Forelimb muscle (tissue), 1 donor: ENCODE measurements at regions not wholly inside any gene's neighbourhood (a gene's known extent, or its start where the extent isn't known, plus 50 kb on each side); places are given as distances from the start of the nearest gene placed in this dataset.
"Not testable (repeated sequence)": the region's sequence is repeated elsewhere in the genome, so short reads cannot be mapped to it uniquely, and the experiment has no call there.

Experiments used
- DNase-seq: peaks from one replicate; pipeline ENCODE4 v3.0.0-alpha.2; 2013; ENCODE audit warnings: low read depth

DNA sequence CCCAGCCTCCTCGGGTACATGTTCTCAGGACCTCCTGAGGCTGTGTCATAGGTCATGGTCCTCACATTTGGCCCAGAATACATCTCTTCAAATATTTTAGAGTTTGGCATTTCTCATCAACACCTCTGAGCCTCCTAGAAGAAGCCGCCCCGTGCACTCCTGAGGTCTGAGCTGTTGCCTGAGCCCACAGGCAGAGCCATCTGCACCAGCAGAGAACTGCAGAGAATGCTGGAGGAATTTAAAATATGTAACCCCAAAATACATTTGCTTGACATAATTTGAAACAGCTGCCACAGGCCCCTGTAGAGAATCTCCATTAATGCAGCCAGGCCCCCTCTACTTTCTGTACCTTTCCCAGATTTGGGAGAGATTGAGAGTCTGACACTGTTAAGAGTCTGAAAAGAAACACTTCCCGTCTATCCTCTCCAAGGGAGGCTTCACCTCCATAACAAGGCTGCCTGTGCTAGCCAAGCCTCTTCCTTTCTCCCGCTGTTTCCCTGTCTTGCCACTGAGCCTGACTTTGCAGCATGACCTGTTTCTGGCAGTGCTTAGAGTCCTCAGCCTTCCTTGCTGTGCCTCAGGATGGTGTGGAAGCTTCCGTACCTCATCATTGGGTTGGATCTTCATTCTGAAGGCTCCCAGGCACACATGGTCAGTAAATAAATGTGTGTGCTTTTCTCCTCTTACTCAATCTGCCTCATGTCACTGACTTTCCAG is 95.4 kb upstream of the SFSWAP start:
- no peak for DNase-seq

DNA sequence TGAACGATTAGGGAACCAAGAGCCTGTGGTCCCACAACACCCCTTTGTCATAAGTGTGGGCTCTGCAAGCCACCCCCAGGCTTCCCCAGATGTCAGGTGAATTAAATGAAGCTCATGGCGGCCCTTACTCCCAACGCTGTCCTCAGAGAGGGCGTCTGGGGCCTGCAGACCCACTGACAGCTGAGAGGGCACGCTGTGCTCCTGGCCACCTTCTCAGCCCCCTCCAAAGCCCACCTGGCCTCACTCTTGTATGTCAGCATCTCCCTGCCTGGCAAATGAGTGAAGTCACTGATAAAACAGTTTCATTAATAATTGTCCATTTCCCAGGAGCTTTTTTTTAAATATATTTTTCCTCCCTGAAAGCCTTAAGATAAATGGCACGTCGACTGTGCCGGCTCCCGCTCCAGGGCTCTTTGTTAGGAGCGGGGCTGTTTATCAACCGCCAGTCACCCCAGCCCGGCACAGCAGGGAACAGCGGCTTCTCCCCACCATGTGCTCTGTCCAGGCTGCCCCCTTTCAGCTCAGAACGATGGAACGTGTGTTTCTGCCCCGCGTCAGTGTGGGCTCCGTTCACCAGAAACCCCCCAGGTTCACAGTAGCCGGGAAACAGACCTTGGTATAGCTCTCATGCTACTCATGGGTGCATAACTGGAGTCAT is 94.7 kb upstream of the SFSWAP start:
- no peak for DNase-seq

GRCh38 chr12:131616738-131617137 is 94.2 kb upstream of the SFSWAP start:
- no peak for DNase-seq

DNA sequence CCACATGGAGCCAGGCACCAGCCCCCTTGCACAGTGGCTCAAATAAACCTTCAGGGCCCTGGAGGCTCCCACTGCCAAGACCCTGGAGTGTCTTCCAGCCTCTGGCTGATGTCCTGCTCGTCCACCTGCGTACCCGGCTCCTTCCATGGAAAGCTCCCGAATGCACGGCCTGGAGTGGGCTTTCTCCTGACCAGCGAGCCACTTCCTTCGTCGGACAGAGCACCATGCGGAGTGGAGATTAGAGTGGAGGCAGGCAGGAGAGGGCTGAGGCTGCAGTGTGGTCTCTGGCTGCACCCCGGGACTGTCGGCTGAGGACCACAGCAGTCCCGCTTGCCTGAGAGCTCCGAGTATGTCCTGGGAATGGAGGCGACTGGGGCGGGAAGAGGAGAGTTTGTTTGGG is 93.7 kb upstream of the SFSWAP start:
- DNase-seq: no peak

DNA sequence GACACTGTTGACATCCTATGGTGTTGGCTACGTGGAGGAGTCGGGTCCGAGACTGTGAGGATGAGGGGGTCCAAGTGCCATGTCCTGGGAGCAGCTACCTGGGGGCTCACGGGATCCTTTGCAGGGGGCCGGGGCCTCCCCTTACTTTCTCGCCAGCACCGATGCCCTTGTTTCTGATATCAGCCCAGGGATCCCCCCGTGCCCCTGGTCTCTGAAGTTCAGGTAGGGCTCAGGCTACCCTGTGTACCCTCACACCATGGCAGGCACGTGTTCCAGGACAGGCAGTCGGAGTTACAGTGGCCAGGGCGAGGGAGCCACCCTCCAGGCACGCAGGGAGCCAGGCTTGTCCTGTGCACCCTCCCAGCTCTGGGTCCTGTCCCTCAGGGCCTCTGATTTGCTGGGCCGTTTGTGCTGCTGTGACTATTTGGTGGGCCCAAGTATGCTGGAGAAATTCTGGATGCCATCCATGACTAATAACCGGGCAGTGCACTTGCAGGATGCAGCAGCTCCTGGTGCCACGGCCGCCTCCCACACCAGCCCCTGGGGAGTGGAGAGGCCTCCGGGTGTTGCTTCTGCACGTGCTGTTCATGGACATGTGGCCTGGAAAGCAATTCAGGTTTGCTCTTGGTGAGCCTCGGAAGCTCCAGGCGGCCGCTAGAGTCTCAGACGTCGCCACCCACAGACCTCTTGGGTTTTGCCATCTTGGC is 93.1 kb upstream of the SFSWAP start:
- DNase-seq: no peak

GRCh38 chr12:131618303-131618658 is 92.6 kb upstream of the SFSWAP start:
- no peak for DNase-seq

DNA sequence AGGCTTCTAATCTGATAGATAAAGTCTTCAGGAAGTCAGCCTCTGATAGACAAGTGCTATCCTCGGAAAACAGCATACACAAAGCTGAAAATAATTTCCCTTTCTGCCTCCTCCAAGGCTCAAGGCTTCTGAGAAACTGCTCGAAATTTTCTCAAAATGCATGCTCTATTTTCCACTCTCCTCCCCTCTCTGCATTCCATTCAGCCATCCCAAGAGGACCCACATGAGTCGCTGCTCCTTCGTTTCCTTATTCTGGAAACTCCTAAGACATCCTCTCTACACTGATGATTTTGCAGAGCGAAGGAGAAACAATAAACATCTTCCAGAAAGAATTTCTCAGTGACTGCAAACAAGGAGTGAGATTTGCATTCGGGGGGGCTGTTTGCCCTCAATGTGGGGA is 92.2 kb upstream of the SFSWAP start:
- no peak for DNase-seq

- DNase-seq: no peak
Observed at GRCh38 chr12:131619106-131619642, 91.7 kb upstream of the SFSWAP start.

GRCh38 chr12:131619736-131620506 is 91.0 kb upstream of the SFSWAP start:
- DNase-seq: no peak

DNA sequence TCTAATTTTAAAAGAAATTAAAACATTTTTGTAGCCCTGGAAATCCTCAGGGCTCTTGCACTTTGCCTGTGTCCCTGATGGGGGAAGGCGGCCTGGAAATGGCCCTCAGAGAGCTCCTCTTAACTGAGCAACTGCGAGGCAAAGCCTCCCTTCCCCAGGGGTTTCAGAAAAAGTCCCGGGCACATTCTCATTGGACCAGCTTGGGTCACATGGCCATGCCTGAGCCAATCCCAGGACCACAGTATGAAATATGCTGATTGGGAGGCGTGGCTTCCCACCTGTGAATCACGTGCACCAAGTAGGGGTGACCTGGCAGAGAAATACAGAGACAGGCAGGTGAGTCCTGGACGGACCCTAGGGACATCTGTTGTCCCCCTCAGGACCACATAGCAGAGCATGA is 90.4 kb upstream of the SFSWAP start:
- DNase-seq: no peak

- DNase-seq: no peak
Observed at GRCh38 chr12:131620946-131621681, 89.8 kb upstream of the SFSWAP start.

- DNase-seq: no peak
Observed at GRCh38 chr12:131621701-131622421, 89.0 kb upstream of the SFSWAP start.

DNA sequence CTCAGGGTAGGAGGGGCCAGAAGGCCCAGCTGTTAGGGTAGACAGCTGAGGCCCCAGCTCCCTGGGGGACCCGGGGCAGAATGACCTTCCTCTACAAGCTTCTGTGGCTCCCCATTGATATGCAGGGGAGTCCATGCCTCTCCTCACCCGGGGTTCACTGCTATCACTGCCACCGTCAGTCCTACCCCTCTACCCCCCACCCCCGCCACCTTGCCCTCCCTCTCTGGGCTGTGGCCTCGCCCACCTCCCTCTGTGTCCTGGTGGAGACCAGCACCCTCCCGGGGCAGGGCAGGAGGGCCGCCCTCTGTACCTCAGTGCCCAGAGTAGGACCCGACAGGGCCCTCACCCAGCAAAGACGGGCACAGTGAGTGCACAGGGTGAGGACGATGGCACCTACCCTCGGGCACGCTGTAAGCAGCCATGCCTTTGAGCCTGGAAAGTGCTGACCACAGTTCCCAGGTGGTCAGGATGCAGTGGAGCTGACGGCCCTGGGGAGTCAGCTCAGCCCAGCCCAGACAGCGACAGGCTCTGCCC is 88.4 kb upstream of the SFSWAP start:
- no peak for DNase-seq

DNA sequence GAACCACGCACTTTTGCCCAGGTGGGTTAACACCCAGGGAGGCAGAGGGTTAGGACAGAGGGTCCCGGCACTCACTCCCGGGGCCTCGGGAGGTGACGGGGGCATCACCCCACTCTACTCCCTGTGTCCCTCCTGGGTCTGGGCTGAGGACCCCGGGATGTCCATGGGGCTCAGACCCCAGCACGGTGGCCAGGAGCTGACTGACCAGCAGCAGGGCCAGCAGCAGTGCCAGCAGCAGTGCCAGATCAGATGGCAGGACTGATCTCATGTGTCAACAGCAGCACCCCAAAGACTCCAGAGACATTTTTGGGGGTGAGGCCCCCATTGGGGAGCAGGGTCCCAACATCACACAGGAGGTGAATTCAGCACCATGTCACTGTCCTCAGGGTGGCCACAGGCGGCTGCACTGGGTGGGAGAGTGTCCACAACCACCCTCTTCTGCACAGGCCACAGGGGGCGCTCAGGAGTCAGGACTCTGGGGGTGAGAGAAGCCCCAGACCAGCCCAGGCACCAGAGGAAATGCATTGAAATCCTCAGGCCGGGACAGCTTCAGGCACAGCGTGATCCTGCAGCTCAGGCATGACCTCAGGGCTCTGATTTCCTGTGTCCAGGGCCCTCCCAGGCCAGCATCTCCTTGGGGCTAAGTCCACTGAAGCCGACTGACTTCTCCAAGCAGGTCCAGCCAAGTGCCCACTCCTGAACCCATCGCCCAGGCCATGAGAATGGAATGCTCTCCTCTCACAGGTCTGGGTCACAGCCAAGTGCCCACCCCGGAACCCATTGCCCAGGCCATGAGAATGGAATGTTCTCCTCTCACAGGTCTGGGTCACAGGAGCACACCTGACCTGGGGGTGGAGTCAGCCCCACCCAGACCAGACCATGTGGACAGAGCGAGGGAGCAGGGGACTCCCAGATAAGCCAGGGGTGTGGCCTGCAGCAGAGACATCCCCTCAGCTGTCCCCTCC is 87.2 kb upstream of the SFSWAP start:
- DNase-seq: not testable (repeated sequence)

- DNase-seq: not testable (repeated sequence)
Observed at GRCh38 chr12:131624369-131624739, 86.5 kb upstream of the SFSWAP start.

- DNase-seq: not testable (repeated sequence)
Observed at GRCh38 chr12:131624756-131625501, 86.0 kb upstream of the SFSWAP start.

- DNase-seq: not testable (repeated sequence)
Observed at GRCh38 chr12:131625966-131626722, 84.7 kb upstream of the SFSWAP start.
